ENCODE measurements at regions not wholly inside any gene's neighbourhood (a gene's known extent, or its start where the extent isn't known, plus 50 kb on each side); places are given as distances from the start of the nearest gene placed in this dataset.
"Not testable (repeated sequence)": the region's sequence is repeated elsewhere in the genome, so short reads cannot be mapped to it uniquely, and the experiment has no call there.

- no peak for DNase-seq (ENCODE audit: low spot score)
These were observed 110.1 kb upstream of the LUZP2 start for GRCh38 chr11:24386546-24387397.

GRCh38 chr11:24389575-24389974, 107.3 kb upstream of the LUZP2 start:
- no peak for DNase-seq (ENCODE audit: low spot score)

GRCh38 chr11:24390016-24390415, 106.8 kb upstream of the LUZP2 start:
- DNase-seq (ENCODE audit: low spot score), result no peak

- no peak for DNase-seq (ENCODE audit: low spot score)
These were observed 106.1 kb upstream of the LUZP2 start for GRCh38 chr11:24390762-24391161.

GRCh38 chr11:24391167-24391566, 105.7 kb upstream of the LUZP2 start:
- no peak for DNase-seq (ENCODE audit: low spot score)

GRCh38 chr11:24400059-24400665, 96.7 kb upstream of the LUZP2 start:
- DNase-seq (ENCODE audit: low spot score), result no peak

GRCh38 chr11:24406389-24406788, 90.5 kb upstream of the LUZP2 start:
- no peak for DNase-seq (ENCODE audit: low spot score)

- DNase-seq (ENCODE audit: low spot score), result no peak
These were observed 89.9 kb upstream of the LUZP2 start for GRCh38 chr11:24406980-24407379.

GRCh38 chr11:24407733-24408132, 89.1 kb upstream of the LUZP2 start:
- no peak for DNase-seq (ENCODE audit: low spot score)

GRCh38 chr11:24408202-24408601, 88.7 kb upstream of the LUZP2 start:
- DNase-seq (ENCODE audit: low spot score), result no peak

- no peak for DNase-seq (ENCODE audit: low spot score)
These were observed 85.1 kb upstream of the LUZP2 start for GRCh38 chr11:24411791-24412190.

GRCh38 chr11:24412722-24413121, 84.1 kb upstream of the LUZP2 start:
- DNase-seq (ENCODE audit: low spot score), result no peak

GRCh38 chr11:24413391-24413790, 83.5 kb upstream of the LUZP2 start:
- no peak for DNase-seq (ENCODE audit: low spot score)

GRCh38 chr11:24415955-24416636, 80.8 kb upstream of the LUZP2 start:
- DNase-seq (ENCODE audit: low spot score), result not testable (repeated sequence)

- no peak for DNase-seq (ENCODE audit: low spot score)
These were observed 75.1 kb upstream of the LUZP2 start for GRCh38 chr11:24421766-24422165.

- DNase-seq (ENCODE audit: low spot score), result no peak
These were observed 74.5 kb upstream of the LUZP2 start for GRCh38 chr11:24422376-24422775.

- DNase-seq (ENCODE audit: low spot score), result no peak
These were observed 59.7 kb upstream of the LUZP2 start for GRCh38 chr11:24437123-24437522.

Measured in activated CD4-positive, alpha-beta T cell treated with anti-CD3 and anti-CD28 coated beads, Interleukin-2, Interleukin-4, amounts not matched to agents 100 ng/mL and 50 ng/mL, durations not matched to agents 16 hours and 8 hours (primary cell).